Retina (tissue), 1 donor: ENCODE measurements at regions not wholly inside any gene's neighbourhood (a gene's known extent, or its start where the extent isn't known, plus 50 kb on each side); places are given as distances from the start of the nearest gene placed in this dataset.

Experiments used
- DNase-seq: peaks from one replicate; pipeline ENCODE4 v3.0.0-alpha.2; 2016

GRCh38 chr18:37617623-37618022, 52.0 kb upstream of the CELF4 start:
- no peak for DNase-seq
